NCI-H128 (cell line): ENCODE measurements at regions not wholly inside any gene's neighbourhood (a gene's known extent, or its start where the extent isn't known, plus 50 kb on each side); places are given as distances from the start of the nearest gene placed in this dataset.

Experiments
- DNase-seq: peaks from one replicate; lab custom pipeline; 2025; ENCODE audit not compliant: unreplicated experiment; lab: John Stamatoyannopoulos, UW

DNA sequence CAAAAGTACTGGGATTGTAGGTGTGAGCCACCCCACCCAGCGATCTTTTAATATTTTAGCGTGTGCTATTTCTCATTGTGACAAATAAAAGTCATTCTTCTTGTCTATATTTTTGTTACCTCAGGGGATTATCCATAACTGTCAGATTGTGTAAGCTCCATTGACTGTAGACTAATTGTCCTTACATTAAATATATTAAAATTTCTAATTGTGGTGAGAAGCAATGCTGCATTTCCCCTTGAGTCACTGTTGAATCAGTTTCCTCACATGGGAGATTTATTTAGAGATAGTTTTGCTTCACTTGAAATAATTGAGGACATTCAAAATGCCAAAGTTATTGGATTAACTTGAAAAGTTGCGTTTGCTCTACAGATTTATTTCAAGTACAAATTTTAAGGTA, 782.4 kb upstream of the WWC1 start:
- DNase-seq, result no peak

- no peak for DNase-seq
Observed at GRCh38 chr5:167511276-167511675, 780.2 kb upstream of the WWC1 start.

- no peak for DNase-seq
Observed at GRCh38 chr5:167512111-167512510, 779.3 kb upstream of the WWC1 start.

DNA sequence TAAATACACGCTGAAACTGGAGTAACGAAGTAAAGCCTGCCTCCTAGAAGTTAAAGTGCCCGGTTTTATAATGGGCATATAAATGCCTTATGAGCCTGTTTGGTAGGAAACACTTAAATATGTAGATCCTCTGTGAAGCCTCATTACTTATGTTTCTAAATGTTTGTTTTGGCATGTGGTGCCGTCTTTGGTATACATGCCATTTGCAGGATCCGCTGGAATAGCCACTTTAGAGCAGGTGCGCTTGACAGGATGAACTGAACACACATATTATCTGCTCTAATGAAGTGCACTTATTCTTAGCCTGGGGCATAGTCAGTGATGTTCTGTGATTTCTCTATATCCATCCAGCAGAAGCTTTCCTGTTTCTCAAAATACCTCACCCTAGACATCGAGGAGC, 778.1 kb upstream of the WWC1 start:
- DNase-seq, result no peak

DNA sequence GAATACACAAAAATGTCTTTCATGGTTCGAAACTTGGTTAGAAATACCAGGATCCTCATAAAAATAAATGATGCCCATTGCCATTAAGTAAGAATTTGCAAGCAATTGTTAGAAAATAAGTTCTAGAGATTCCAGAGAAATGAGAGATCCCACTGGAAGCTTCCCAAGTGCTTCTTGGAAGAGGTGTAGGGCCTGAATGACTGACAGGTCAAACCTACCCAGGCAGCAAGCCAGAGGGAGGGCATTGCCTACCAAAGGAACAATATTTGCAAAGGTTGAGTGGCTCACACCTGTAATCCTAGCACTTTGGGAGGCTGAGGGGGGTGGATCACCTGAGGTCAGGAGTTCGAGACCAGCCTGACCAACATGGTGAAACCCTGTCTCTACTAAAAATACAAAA, 777.0 kb upstream of the WWC1 start:
- no peak for DNase-seq

DNA sequence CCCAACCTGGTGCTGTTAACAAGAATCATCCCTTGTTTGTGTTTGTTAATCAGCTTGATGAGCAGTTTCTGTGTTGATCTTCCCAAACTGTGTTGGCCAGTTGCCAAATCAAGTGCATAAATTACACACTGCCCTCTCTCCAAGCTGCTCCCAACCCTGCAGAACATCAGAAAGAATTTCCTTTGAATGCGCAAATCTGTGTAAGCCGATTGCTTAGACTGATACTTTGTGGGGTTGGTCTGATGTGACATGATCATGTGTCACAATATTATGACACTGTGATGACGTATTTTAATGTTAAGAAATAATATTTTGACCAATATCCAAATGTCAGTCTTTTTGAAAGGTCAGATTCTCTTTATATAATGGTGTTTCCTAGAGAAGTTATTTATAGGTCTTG, 766.4 kb upstream of the WWC1 start:
- no peak for DNase-seq

DNA sequence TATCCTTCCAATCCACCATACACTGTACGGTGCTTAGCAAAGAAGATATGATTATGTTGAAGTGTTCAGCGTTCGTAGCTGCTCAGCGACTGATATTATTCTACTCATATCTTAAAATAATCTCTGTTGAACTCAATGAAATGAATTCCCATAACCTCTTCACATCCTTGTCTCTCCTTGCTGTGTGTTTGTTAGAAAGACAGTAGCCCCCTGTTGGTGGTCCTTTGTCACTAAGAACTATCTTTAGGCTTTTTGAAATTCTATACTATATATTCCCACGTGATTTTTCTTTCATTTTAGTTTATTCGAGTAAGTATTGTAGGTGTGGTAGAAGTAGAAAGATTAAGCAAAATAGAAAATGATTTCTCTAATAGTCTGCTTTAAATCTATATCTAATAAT, 762.8 kb upstream of the WWC1 start:
- no peak for DNase-seq

DNA sequence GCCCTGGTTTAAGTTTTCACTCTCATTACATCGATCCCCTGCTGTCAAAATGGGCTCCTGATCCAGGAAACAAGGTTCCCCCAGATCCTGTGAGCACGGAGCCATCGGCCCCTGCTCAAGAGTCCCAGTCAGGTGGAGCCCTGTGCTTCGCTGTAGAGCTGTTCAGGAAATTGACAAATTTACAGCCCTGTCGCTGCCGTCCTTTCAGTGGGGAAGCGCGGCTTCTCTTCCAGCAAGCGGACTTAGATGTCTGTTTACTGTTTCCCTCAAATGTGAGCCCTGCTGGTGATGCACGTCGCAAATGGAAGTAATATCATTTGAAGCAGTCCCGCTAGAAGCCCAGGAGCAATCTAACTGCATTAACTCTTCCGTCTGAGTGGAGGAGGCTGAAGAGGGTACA, 760.9 kb upstream of the WWC1 start:
- no peak for DNase-seq

DNA sequence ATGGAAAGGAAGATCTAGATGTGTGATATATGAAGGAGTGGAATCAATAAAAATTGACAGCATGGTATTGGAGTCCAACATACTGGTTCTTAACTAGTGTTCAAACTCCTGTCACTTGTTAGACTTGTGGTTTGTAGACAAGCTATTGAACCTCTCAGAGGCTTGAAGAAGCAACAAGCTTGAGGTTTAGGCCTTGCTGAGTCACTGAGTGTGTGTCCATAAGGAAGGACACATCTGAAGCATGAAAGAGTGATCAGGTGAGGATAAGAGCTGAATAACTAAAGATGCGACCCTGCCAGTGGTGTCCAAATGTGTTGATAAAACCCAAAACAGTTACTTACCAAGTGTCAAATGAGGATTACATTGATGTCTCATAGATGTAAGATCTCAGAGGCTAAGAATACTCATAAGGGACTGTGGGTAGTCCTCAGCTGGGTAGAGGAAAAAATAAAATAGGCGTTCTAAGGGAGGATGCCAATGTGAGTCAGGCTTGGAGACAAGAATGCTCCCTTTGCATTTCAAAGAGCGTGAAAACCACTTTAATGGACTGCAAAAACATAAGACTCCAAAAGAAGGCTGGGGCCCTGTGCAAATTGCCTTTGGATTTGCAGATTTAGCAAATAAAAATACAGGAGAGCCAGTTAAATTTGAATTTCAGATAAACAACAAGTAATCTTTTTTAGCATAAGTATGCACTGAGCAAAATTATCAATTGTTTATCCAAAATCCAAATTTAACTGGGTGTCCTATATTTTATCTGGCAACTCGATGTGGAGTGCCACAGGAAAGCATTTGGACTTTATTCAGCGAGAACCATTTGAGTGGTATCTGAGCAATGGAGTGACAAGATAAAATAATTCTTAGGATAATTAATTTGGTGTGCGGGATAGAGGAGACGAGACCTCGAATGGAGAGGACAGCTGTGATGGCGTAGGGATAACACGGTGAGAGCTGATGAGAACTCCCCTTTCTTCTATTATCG, 757.3 kb upstream of the WWC1 start:
- DNase-seq, result no peak

DNA sequence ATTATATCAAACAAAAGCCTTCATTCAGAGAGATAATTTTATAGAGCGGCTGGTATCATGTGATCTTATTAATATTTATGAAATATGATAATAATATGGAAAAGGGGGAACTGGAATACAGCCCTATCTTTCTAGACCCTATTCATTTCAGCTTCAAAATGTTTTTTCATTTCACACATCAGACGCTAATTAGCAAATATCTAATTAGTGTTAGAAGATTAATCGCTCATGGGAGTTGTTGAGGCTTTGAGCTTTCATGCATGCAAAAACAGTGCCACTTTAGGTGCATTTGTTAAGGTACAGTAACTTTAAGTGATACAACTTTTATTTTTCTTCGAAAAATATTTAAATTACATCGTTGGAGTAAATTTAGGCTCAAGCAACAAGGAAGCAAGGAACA, 751.7 kb upstream of the WWC1 start:
- DNase-seq, result no peak

GRCh38 chr5:167546270-167546669, 745.2 kb upstream of the WWC1 start:
- no peak for DNase-seq

- DNase-seq, result no peak
Observed at GRCh38 chr5:167552356-167552755, 739.1 kb upstream of the WWC1 start.

GRCh38 chr5:167553511-167553910, 737.9 kb upstream of the WWC1 start:
- no peak for DNase-seq

DNA sequence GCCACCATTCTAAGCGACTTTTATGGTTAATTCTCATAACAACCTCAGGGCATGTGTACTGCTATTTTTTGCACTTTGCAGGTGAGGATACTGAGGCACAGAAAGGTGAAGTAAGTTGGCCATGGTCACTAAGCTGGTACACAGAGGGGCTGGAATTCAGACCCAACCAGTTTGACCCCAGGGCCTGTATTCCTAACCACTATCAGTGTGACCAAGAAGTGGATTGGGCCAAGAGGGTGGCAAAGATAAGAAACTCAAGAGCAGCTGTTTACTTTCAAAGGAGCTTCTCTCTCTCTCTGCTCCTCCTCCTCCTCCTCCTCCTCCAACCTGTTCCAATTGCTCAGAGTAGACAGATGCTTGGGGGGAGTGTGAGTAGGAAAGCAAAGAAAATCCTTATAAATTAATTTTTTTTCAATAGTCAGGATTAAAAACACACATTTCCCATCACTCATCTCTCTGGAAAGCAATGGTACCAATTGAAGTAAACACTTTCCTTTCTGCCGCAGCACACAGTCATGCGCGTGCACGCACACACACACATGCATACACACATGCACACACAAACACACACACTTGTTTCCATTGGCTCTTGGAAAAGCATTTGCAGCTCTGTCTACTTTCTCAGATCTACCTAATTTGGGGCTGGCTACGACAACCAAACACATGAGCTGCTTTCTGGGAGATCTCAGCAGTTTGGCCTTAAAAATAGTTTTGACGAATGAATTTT, 736.7 kb upstream of the WWC1 start:
- DNase-seq, result no peak

DNA sequence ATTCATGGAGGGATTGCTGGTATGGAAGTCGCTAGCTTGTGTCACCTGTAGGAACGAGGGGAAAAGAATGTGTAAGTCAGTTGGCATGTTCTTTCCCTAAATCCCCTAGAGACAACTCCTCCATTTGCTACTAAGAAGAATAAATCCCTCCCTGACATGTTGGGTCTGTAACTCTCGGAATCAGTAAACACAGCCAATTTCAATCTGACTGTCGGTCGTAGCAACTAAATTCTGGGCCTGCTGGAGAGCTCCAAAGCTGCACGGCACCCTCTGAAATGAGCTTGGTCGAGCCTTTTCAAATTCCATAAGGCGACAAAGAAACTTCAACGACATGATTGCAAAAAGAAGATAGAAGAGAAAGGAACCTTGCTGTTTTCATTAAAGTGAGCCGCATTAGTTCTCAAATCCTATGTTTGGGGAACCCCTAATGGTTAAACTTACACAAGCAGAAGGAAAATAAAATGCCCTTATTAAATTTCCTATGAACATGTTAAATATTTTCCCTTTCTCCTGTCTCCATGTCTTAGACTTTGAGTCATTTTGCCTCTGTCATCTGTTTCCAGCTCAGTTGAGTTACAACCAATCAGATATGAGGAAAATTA, 735.8 kb upstream of the WWC1 start:
- no peak for DNase-seq

DNA sequence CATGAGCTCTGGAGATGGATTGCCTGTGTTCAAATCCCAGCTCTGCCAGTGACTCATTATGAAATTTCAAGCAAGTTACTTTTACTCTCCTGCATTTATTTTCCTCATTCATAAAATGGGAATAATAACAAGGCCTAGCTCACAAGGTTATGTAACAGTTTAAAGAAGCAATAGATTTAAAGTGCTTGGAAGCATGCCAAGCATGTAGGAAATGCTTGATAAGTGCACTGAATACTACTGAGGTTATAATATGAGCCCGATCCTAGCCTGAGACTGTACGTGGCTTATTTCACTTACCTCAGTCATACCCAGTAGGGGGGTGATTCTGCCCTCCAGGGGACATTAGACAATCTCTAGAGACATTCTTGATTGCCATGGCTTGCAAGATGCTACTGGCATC, 734.1 kb upstream of the WWC1 start:
- no peak for DNase-seq

DNA sequence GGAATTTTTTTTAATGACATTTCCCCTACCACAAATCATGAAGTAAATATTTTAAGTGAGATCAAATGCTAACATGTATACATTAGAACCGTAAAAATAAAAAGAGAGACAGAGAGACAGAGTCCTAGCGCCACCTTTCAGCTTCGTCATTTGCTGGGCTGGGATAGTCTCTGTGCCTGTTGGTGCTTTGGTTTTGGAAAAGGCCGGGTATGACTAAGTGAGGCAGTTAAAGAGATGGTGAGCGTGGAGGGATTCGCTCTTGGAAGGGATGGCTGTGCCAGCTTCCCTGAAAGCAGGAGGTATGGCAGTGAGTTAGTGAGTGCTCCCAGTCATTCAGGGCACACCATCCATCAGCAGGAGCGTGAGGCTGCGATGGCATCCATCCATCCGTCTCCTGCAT, 729.6 kb upstream of the WWC1 start:
- no peak for DNase-seq

DNA sequence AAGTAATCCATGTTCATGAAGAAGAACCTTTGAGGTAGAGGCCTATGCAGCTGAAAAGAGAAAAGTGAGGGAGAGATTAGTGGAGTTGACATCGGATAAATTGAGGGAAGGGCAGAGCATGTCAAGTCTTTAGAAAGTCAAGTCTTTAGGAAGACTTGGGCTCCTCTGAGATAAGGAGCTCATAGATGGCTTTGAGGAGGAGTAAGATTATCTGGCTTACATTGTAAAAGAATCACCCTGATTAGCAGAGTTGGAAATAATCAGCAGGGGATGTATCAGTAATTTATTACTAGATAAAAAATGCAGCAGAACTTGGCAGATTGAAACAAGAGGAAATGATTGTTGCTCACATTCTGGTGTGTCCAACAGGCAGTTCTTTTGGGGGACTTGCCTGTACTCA, 727.2 kb upstream of the WWC1 start:
- DNase-seq, result no peak

GRCh38 chr5:167565189-167565954, 726.1 kb upstream of the WWC1 start:
- DNase-seq, result no peak

- no peak for DNase-seq
Observed at GRCh38 chr5:167570431-167570830, 721.0 kb upstream of the WWC1 start.

DNA sequence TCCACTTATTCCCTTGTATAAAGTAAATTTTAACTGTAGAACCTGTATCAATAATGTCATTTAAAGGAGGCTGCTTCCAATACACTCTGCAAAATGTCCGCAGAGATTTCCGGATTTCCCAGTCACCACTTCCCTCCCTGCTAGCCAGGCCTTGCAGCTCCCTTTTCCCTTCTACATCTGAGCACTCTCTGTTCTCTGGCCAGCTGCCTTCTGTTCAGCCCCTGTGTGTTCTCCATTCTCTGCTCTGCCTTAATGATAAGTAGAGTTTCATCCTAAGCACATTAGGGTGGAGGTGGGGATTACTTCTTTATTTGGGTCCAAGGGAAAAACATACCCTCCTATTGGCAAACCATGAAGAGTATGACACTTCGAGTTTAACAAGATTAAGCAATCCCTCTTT, 719.6 kb upstream of the WWC1 start:
- DNase-seq, result no peak
